ENCODE measurements at regions not wholly inside any gene's neighbourhood (a gene's known extent, or its start where the extent isn't known, plus 50 kb on each side); places are given as distances from the start of the nearest gene placed in this dataset.
"Not testable (repeated sequence)": the region's sequence is repeated elsewhere in the genome, so short reads cannot be mapped to it uniquely, and the experiment has no call there.

GRCh38 chr2:94776036-94776435 lies 95.2 kb upstream of the TEKT4 start:
- ATAC-seq: no peak
- BruUV-seq (replicated peaks): no TSS peak
- H3K36me3 ChIP-seq (ENCODE audit: control insufficient read depth, insufficient read depth, low read length): no peaks in the 10 kb centered on the region

GRCh38 chr2:94785105-94785504 lies 86.1 kb upstream of the TEKT4 start:
- in situ Hi-C loops (cut with HindIII; ENCODE audit: low pct_unique_long_range_greater_than_20kb, low sequenced_read_pairs); intact Hi-C loops (cut with micrococcal nuclease; ENCODE audit: unreplicated experiment); H3K4me3 ChIP-seq (ENCODE audit: low read depth in 2 of 2, low read length in 2 of 2); H3K36me3 ChIP-seq (ENCODE audit: control insufficient read depth, insufficient read depth, low read length); H3K27me3 ChIP-seq (ENCODE audit: control insufficient read depth, insufficient read depth, low read length); CTCF ChIA-PET; POLR2A ChIA-PET; H3K4me1 ChIP-seq (ENCODE audit: control insufficient read depth, insufficient read depth, low read length); H3K27ac ChIP-seq (ENCODE audit: low read length); DNase-seq (ENCODE audit: low read depth, low spot score); BruUV-seq (replicated peaks); H3K9me3 ChIP-seq (ENCODE audit: control insufficient read depth, insufficient read depth, low read depth, low read length); ATAC-seq: not testable (repeated sequence)

More at GRCh38 chr2:94776036-94776435, 95.2 kb upstream of the TEKT4 start:
- no peak for DNase-seq (ENCODE audit: low read depth, low spot score)
- no peak for TF ChIP-seq POLR2AphosphoS5 (IDR thresholded peaks at IDR 0.05; ENCODE audit: low read depth, low read length)
- TF ChIP-seq SIN3A (IDR thresholded peaks at IDR 0.05; ENCODE audit: borderline replicate concordance, insufficient read depth, low read depth, low read length): no peak
- no peak for TF ChIP-seq TCF7L2 (IDR thresholded peaks at IDR 0.05; ENCODE audit: low read depth, low read length)
- no peak for TF ChIP-seq CTCF (IDR thresholded peaks at IDR 0.05)
- TF ChIP-seq REST (IDR thresholded peaks at IDR 0.05; ENCODE audit: insufficient read depth in 1 of 2, low read depth in 2 of 2, low read length in 1 of 2): no peak
- intact Hi-C loops (cut with micrococcal nuclease; ENCODE audit: unreplicated experiment) (no loop called here), in situ Hi-C loops (cut with HindIII; ENCODE audit: low pct_unique_long_range_greater_than_20kb, low sequenced_read_pairs) (no loop called here)
- Histone ChIP-seq H3K9me3 (ENCODE audit: control insufficient read depth, insufficient read depth, low read depth, low read length) (no peaks in the 10 kb centered on the region), H3K27ac (ENCODE audit: low read length) (no peak overlapping the region), H3K4me1 (ENCODE audit: control insufficient read depth, insufficient read depth, low read length) (no peaks in the 10 kb centered on the region), H3K27me3 (ENCODE audit: control insufficient read depth, insufficient read depth, low read length) (no peaks in the 10 kb centered on the region; the same call in 1 of the 2 replicates), H3K4me3 (ENCODE audit: low read depth in 2 of 2, low read length in 2 of 2) (no peak overlapping the region)
- POLR2A ChIA-PET: no interaction called here
- CTCF ChIA-PET: no interaction called here

- H3K9me3 ChIP-seq (ENCODE audit: control insufficient read depth, insufficient read depth, low read depth, low read length); H3K4me3 ChIP-seq (ENCODE audit: low read depth in 2 of 2, low read length in 2 of 2); intact Hi-C loops (cut with micrococcal nuclease; ENCODE audit: unreplicated experiment); H3K27ac ChIP-seq (ENCODE audit: low read length); POLR2A ChIA-PET; H3K4me1 ChIP-seq (ENCODE audit: control insufficient read depth, insufficient read depth, low read length); DNase-seq (ENCODE audit: low read depth, low spot score); H3K27me3 ChIP-seq (ENCODE audit: control insufficient read depth, insufficient read depth, low read length); CTCF ChIA-PET; in situ Hi-C loops (cut with HindIII; ENCODE audit: low pct_unique_long_range_greater_than_20kb, low sequenced_read_pairs); H3K36me3 ChIP-seq (ENCODE audit: control insufficient read depth, insufficient read depth, low read length); BruUV-seq (replicated peaks); ATAC-seq: not testable (repeated sequence)
Observed at GRCh38 chr2:94786424-94786823, 84.8 kb upstream of the TEKT4 start.

GRCh38 chr2:94790169-94790568 lies 81.1 kb upstream of the TEKT4 start:
- DNase-seq (ENCODE audit: low read depth, low spot score); BruUV-seq (replicated peaks); POLR2A ChIA-PET; intact Hi-C loops (cut with micrococcal nuclease; ENCODE audit: unreplicated experiment); H3K27ac ChIP-seq (ENCODE audit: low read length); ATAC-seq; H3K27me3 ChIP-seq (ENCODE audit: control insufficient read depth, insufficient read depth, low read length); H3K4me1 ChIP-seq (ENCODE audit: control insufficient read depth, insufficient read depth, low read length); CTCF ChIA-PET; H3K4me3 ChIP-seq (ENCODE audit: low read depth in 2 of 2, low read length in 2 of 2); H3K9me3 ChIP-seq (ENCODE audit: control insufficient read depth, insufficient read depth, low read depth, low read length); H3K36me3 ChIP-seq (ENCODE audit: control insufficient read depth, insufficient read depth, low read length); in situ Hi-C loops (cut with HindIII; ENCODE audit: low pct_unique_long_range_greater_than_20kb, low sequenced_read_pairs): not testable (repeated sequence)

All from Panc1 (cell line).